ENCODE measurements at regions not wholly inside any gene's neighbourhood (a gene's known extent, or its start where the extent isn't known, plus 50 kb on each side); places are given as distances from the start of the nearest gene placed in this dataset.
A peak's percentile ranks its signal among the peaks of the same experiment; 100 is the strongest.

DNA sequence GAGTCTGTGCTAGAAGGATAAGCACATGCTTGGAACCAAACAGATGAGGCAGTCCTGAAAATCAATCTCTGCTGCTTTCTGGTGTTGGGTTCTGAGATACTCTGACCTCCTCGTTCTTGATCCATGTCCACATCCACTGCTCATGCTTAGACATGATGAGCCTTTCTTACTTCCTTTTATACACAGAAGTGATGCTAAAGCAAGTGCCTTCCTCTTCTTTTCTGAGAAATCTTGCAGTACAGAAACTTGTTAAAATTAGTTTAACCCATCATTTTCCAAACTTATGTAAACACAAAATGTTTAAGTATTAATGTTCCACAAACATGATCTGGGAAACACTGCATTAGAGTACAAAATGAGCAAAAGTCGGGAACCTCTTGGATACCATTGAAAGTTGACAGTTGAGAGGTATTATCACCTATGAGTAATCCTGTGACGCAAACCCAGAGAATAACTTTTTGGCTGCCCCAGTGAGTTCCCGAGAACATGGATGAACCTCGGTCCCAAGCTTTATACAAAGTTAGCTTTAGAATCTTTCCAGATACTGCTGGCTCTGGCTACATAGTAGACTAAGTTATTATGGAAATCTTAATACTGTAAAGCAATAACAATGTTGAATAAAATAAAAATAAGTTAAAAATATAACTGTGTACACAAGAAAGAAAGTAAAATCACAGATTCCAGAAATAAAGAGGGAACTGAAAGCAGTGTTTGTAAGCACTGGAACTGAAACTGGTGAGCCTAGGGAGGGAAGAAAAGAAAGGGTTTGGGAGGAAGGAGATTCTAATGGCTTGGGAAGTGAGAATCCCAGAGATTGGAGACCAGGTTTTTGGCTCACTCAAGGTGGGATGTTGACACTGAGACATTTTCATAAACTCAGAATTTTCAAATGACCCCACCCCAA lies 429.3 kb upstream of the RUNX1 start:
- ChIA-PET POLR2A (no interaction called here), CTCF (no interaction called here)
- TF ChIP-seq CTCF (IDR thresholded peaks at IDR 0.05; ENCODE audit: insufficient read depth, low read length, missing control alignments) = no peak
- H3K4me3 ChIP-seq (ENCODE audit: low read depth, low read length) = no peak overlapping the region
- no peak for DNase-seq (ENCODE audit: low read depth, low spot score)

DNA sequence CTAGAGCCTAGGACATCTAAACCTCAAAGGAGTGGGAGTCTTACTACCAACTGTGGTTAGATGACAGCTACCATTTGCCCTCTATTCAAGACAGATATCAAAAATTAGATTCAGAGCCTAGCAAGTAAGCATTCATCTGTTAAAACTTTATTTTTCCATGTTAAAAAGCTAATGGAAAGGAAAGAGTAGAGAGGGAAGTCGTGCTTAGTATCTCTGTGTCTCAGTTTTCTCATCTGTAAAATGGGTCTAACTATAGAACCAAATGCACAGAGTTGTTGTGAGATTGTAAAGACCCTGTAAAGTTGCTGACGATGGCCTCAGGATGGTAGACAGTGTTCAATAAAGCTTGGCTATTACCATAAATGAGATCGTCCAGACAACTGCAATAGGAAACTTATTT lies 428.5 kb upstream of the RUNX1 start:
- POLR2A ChIA-PET = interaction anchor here (0.9 kb wide), 1 partner anchor 10 kb away, joined by 3 read pairs; no protein-coding TSS in a partner anchor
- no peak for DNase-seq (ENCODE audit: low read depth, low spot score)
- no peak for TF ChIP-seq CTCF (IDR thresholded peaks at IDR 0.05; ENCODE audit: insufficient read depth, low read length, missing control alignments)
- no peak overlapping the region for H3K4me3 ChIP-seq (ENCODE audit: low read depth, low read length)
- CTCF ChIA-PET = no interaction called here

DNA sequence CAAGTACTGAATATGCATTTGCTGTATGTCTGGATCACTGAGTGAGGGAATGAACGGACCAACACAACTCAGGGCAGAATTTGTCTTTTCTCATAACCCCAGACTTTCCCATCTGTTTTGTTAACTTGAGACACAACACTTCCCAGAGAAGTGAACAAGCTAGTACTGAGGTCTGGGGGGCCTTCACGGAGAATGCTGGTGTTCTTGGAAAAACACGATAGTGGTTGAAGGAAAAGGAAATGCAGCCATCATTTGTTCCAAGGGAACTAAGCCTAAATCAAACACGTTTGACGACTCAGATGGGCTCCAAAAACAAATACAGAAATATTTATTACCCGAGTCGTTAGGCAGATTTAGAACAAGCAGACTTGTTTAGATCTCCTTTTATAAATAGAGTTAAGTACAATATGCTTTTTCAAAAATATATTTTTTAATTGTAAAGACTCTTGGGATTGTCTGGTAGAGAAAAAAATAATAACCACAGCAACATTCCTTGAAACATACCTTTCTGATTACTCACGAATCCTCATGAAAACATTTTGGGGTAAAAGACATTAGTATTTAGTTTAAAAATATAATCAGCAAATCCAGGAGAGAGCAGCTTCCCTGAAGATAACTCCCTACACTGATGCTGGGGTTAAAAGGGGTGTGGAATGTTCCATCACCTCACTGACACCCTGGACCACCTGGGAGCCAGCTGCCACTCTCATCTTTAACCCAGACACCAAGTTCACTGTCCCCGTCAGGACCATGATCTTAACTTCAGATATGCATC lies 427.7 kb upstream of the RUNX1 start:
- DNase-seq (ENCODE audit: low read depth, low spot score) = no peak
- CTCF ChIA-PET = no interaction called here
- POLR2A ChIA-PET = interaction anchor here (0.9 kb wide), 1 partner anchor 9 kb away, joined by 3 read pairs; no protein-coding TSS in a partner anchor
- no peak overlapping the region for H3K4me3 ChIP-seq (ENCODE audit: low read depth, low read length)
- no peak for TF ChIP-seq CTCF (IDR thresholded peaks at IDR 0.05; ENCODE audit: insufficient read depth, low read length, missing control alignments)

- H3K4me3 ChIP-seq (ENCODE audit: low read depth, low read length) = no peak overlapping the region
- ChIA-PET POLR2A (interaction anchor here (1.5 kb wide), 1 partner anchor 588 kb away, joined by 5 read pairs; no protein-coding TSS in a partner anchor), CTCF (interaction anchor here (1.7 kb wide), 1 partner anchor 364 kb away, joined by 5 read pairs; no protein-coding TSS in a partner anchor)
- peak; percentile 42 for DNase-seq (ENCODE audit: low read depth, low spot score)
- no peak for TF ChIP-seq CTCF (IDR thresholded peaks at IDR 0.05; ENCODE audit: insufficient read depth, low read length, missing control alignments)
Measured at GRCh38 chr21:35475762-35476161, 426.7 kb upstream of the RUNX1 start.

GRCh38 chr21:35475009-35475408 lies 425.9 kb upstream of the RUNX1 start:
- TF ChIP-seq CTCF (IDR thresholded peaks at IDR 0.05; ENCODE audit: insufficient read depth, low read length, missing control alignments) = no peak
- peak; percentile 26 for DNase-seq (ENCODE audit: low read depth, low spot score)
- ChIA-PET POLR2A (interaction anchor here (1.5 kb wide), 1 partner anchor 587 kb away, joined by 5 read pairs; no protein-coding TSS in a partner anchor), CTCF (interaction anchor here (1.7 kb wide), 1 partner anchor 365 kb away, joined by 5 read pairs; no protein-coding TSS in a partner anchor)
- H3K4me3 ChIP-seq (ENCODE audit: low read depth, low read length) = no peak overlapping the region

DNA sequence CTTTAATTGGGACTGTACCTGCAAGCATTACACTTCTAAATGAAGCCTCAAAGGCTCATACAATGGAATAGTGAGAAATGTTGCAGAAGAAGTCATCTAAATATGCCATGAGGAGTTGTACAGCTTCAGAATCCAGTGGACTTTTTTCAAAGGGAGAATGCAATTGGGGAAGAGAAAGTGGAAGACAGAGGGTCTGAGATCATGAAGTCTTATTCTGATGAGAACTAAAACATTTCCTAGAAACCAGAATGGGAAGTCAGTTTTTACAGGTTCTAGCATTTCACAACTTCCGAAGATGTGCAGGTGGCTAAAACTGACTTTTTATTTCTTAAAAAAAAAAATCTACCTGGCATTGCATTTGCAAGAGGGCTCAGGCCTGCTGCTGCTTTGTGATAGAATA lies 424.4 kb upstream of the RUNX1 start:
- no peak for TF ChIP-seq CTCF (IDR thresholded peaks at IDR 0.05; ENCODE audit: insufficient read depth, low read length, missing control alignments)
- ChIA-PET POLR2A (no interaction called here), CTCF (no interaction called here)
- H3K4me3 ChIP-seq (ENCODE audit: low read depth, low read length) = no peak overlapping the region
- no peak for DNase-seq (ENCODE audit: low read depth, low spot score)

Data from AG04449 (cell line).